CD14-positive monocyte (primary cell): ENCODE measurements at regions not wholly inside any gene's neighbourhood (a gene's known extent, or its start where the extent isn't known, plus 50 kb on each side); places are given as distances from the start of the nearest gene placed in this dataset.

Experiments
- DNase-seq, 3 donors: peaks; one replicate each; pipeline ENCODE4 v3.0.0-alpha.2; 2011 to 2022
- H2AFZ ChIP-seq: 2 replicates; pipeline ENCODE4 v1.6.0; 2012; ENCODE audit warnings: mild to moderate bottlenecking, low read depth, low read length, inconsistent platforms; ENCODE audit not compliant: insufficient read depth, poor library complexity, severe bottlenecking
- H3K27ac ChIP-seq, 2 donors: 1 replicate in 1 of 2; 2 replicates in 1 of 2; pipeline ENCODE4 v1.5.1; 2012 to 2013; ENCODE audit warnings: low read length in 2 of 2, control low read depth in 1 of 2, inconsistent platforms in 1 of 2, low read depth in 1 of 2, mild to moderate bottlenecking in 1 of 2
- H3K27me3 ChIP-seq, 2 donors: one replicate each; pipeline versions ENCODE4 v1.6.0 to v1.6.1; 2011 to 2013; ENCODE audit warnings: low read length in 2 of 2; ENCODE audit not compliant: control insufficient read depth in 2 of 2, insufficient read depth in 2 of 2
- H3K36me3 ChIP-seq, 2 donors: replicated peaks in 1 of 2; 1 replicate in 1 of 2; 2 replicates in 1 of 2; pipeline versions ENCODE4 v1.5.1 to v1.6.1; 2012 to 2013; ENCODE audit warnings: low read length in 2 of 2, control low read depth in 1 of 2, inconsistent platforms in 1 of 2, mild to moderate bottlenecking in 1 of 2; ENCODE audit not compliant: insufficient read depth in 2 of 2, control insufficient read depth in 1 of 2
- H3K4me1 ChIP-seq, 2 donors: 1 replicate in 1 of 2; 2 replicates in 1 of 2; pipeline versions ENCODE4 v1.5.1 to v1.6.1; 2012 to 2013; ENCODE audit warnings: low read length in 2 of 2, control low read depth in 1 of 2, inconsistent platforms in 1 of 2, mild to moderate bottlenecking in 1 of 2, moderate library complexity in 1 of 2; ENCODE audit not compliant: insufficient read depth in 2 of 2, control insufficient read depth in 1 of 2
- H3K4me2 ChIP-seq: replicated peaks from 2 replicates; pipeline ENCODE3; 2012; ENCODE audit warnings: low read length, moderate library complexity, mild to moderate bottlenecking; ENCODE audit not compliant: poor library complexity, severe bottlenecking; ENCODE audit errors: extremely low read depth
- H3K4me3 ChIP-seq, 3 experiments: fragments of 200-600 bp in 1 of 3; sonication (generic) in 1 of 3; replicated peaks in 1 of 3; 1 replicate in 2 of 3; 2 replicates in 1 of 3; pipeline ENCODE4 v1.5.1; 2011 to 2013; ENCODE audit warnings: low read length in 3 of 3, mild to moderate bottlenecking in 3 of 3, control low read depth in 2 of 3, low read depth in 2 of 3, inconsistent platforms in 1 of 3, moderate library complexity in 1 of 3
- H3K79me2 ChIP-seq: 2 replicates; pipeline ENCODE4 v1.6.0; 2012; ENCODE audit warnings: mild to moderate bottlenecking, control low read depth, inconsistent platforms, low read length, moderate library complexity; ENCODE audit not compliant: insufficient read depth
- H3K9ac ChIP-seq: 2 replicates; pipeline ENCODE4 v1.6.0; 2017; ENCODE audit warnings: low read length, mild to moderate bottlenecking; ENCODE audit not compliant: insufficient read depth, poor library complexity, severe bottlenecking
- H3K9me3 ChIP-seq, 2 donors: replicated peaks in 1 of 2; 1 replicate in 1 of 2; 2 replicates in 1 of 2; pipeline versions ENCODE4 v1.5.1 to v1.6.1; 2012 to 2013; ENCODE audit warnings: low read length in 2 of 2, control low read depth in 1 of 2; ENCODE audit not compliant: control insufficient read depth in 1 of 2, insufficient read depth in 1 of 2
- H4K20me1 ChIP-seq: 2 replicates; pipeline ENCODE4 v1.6.0; 2012; ENCODE audit warnings: mild to moderate bottlenecking, low read length, control low read depth, moderate library complexity; ENCODE audit not compliant: insufficient read depth
- H3K27ac Mint-ChIP-seq, 7 donors: one replicate each; pipeline ENCODE4 v1.8.0; 2020; ENCODE audit warnings: mild to moderate bottlenecking in 7 of 7, mixed read lengths in 7 of 7, moderate library complexity in 6 of 7, inconsistent platforms in 2 of 7
- H3K27me3 Mint-ChIP-seq, 3 donors: one replicate each; pipeline ENCODE4 v1.8.0; 2021 to 2022; ENCODE audit warnings: low read depth in 3 of 3, mild to moderate bottlenecking in 3 of 3, mixed read lengths in 3 of 3, moderate library complexity in 3 of 3, inconsistent platforms in 1 of 3
- H3K36me3 Mint-ChIP-seq, 2 donors: one replicate each; pipeline ENCODE4 v1.8.0; 2020; ENCODE audit warnings: mixed read lengths in 2 of 2, inconsistent platforms in 1 of 2, mild to moderate bottlenecking in 1 of 2
- H3K4me1 Mint-ChIP-seq: one replicate; pipeline ENCODE4 v1.8.0; 2020; ENCODE audit warnings: mild to moderate bottlenecking, mixed read lengths
- H3K4me3 Mint-ChIP-seq, 2 donors: one replicate each; pipeline ENCODE4 v1.8.0; 2020; ENCODE audit warnings: mild to moderate bottlenecking in 2 of 2, mixed read lengths in 2 of 2, moderate library complexity in 1 of 2
- H3K9me3 Mint-ChIP-seq, 7 donors: one replicate each; pipeline ENCODE4 v1.8.0; 2020 to 2022; ENCODE audit warnings: mixed read lengths in 7 of 7, mild to moderate bottlenecking in 6 of 7, moderate library complexity in 6 of 7, inconsistent platforms in 2 of 7
- WGBS: methylation state at CpG from one replicate; pipeline ENCODE4 v1.1.5; 2013; ENCODE audit warnings: missing lambda C conversion rate; ENCODE audit not compliant: insufficient coverage; 5-methylcytosine and 5-hydroxymethylcytosine counted together
- intact Hi-C, 2 donors: fragments of 100-400 bp; cut with micrococcal nuclease; formaldehyde crosslinking; loops; one replicate each; pipeline versions ENCODE4 v1.15.0 to v1.15.1; 2023
- TF ChIP-seq, protein P1 (sequence below): fragments of 200-600 bp; IDR thresholded peaks from one replicate; pipeline ENCODE4 v1.8.0; 2022; ENCODE audit warnings: antibody characterized with exemption, mild to moderate bottlenecking

DNA sequence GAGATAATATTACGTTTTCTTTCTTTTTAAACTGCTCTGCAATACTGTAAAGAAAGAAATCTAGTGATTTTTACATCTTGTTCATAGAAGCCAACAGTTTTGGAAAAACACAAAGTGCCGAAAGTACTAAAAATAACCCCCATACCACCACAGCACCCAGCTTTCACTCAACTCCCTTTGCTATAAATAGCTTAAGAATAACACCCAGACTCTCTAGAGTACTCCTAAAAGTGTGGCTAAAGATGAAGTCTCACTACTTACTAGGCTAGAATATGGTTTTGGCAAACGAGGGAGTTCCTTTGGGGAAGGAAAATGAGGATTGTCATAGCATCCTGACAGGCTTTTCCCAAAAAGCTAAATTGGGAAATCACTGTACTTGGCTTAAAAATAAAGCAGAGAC is 151.8 kb upstream of the ANK3 start:
- TF ChIP-seq, protein P1, sequence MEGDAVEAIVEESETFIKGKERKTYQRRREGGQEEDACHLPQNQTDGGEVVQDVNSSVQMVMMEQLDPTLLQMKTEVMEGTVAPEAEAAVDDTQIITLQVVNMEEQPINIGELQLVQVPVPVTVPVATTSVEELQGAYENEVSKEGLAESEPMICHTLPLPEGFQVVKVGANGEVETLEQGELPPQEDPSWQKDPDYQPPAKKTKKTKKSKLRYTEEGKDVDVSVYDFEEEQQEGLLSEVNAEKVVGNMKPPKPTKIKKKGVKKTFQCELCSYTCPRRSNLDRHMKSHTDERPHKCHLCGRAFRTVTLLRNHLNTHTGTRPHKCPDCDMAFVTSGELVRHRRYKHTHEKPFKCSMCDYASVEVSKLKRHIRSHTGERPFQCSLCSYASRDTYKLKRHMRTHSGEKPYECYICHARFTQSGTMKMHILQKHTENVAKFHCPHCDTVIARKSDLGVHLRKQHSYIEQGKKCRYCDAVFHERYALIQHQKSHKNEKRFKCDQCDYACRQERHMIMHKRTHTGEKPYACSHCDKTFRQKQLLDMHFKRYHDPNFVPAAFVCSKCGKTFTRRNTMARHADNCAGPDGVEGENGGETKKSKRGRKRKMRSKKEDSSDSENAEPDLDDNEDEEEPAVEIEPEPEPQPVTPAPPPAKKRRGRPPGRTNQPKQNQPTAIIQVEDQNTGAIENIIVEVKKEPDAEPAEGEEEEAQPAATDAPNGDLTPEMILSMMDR, result no peak
- Histone ChIP-seq H3K36me3 (no peaks in the 10 kb centered on the region), H3K9ac (no peak overlapping the region), H3K4me3 (no peak overlapping the region), H3K27ac (no peak overlapping the region), H3K4me1 (no peaks in the 10 kb centered on the region), H2AFZ (no peak overlapping the region), H4K20me1 (no peaks in the 10 kb centered on the region), H3K79me2 (no peaks in the 10 kb centered on the region), H3K9me3 (no peaks in the 10 kb centered on the region), H3K27me3 (no peaks in the 10 kb centered on the region), H3K4me2 (no peak overlapping the region)
- Mint-ChIP-seq H3K4me3 (no peak overlapping the region), H3K4me1 (peaks cover 12% of the 10 kb centered on the region), H3K27me3 (no peaks in the 10 kb centered on the region), H3K27ac (no peak overlapping the region), H3K36me3 (no peaks in the 10 kb centered on the region), H3K9me3 (no peaks in the 10 kb centered on the region)
- intact Hi-C loops, result no loop called here
- WGBS, result no CpG with 5 or more reads among the region's 3 CpGs
- DNase-seq, result no peak

DNA sequence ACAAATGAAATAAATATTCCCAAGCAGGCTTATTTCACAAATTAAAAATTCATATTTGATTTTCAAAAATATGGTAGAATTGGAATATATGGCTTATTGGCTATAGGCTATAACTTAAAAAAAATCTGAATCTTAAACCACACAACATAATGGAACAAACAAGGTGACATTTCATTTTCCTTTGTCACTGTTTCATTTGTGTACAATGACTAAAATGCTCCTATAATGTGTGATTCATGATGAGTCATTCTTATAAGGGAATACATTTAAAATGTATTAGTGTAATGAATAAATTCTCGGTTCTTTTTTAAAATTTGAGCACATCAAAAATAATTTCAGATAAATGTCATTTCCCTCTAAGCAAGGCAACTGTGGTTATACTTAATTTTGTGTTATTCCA is 148.0 kb upstream of the ANK3 start:
- Mint-ChIP-seq H3K36me3 (no peaks in the 10 kb centered on the region), H3K9me3 (no peaks in the 10 kb centered on the region), H3K27ac (no peak overlapping the region), H3K4me3 (no peak overlapping the region), H3K4me1 (peaks cover 10% of the 10 kb centered on the region), H3K27me3 (no peaks in the 10 kb centered on the region)
- Histone ChIP-seq H3K27me3 (no peaks in the 10 kb centered on the region), H3K4me3 (no peak overlapping the region), H2AFZ (no peak overlapping the region), H3K79me2 (no peaks in the 10 kb centered on the region), H3K27ac (no peak overlapping the region), H3K9ac (no peak overlapping the region), H3K4me1 (no peaks in the 10 kb centered on the region), H3K36me3 (no peaks in the 10 kb centered on the region), H3K9me3 (no peaks in the 10 kb centered on the region), H3K4me2 (no peak overlapping the region), H4K20me1 (no peaks in the 10 kb centered on the region)
- intact Hi-C loops, result no loop called here
- WGBS, result no CpG with 5 or more reads among the region's 1 CpG
- TF ChIP-seq, protein P1, result no peak
- peak in 1 of 3 donors; percentile 3 for DNase-seq
